B cell (primary cell): ENCODE measurements at regions not wholly inside any gene's neighbourhood (a gene's known extent, or its start where the extent isn't known, plus 50 kb on each side); places are given as distances from the start of the nearest gene placed in this dataset.

Source experiments
- ATAC-seq: fragments of 200-7000 bp; cut with Tn5 transposase; one replicate; pipeline ENCODE4 v1.10.0; 2021; ENCODE audit warnings: low read depth, mild to moderate bottlenecking, moderate number of reproducible peaks, moderate library complexity
- CTCF ChIA-PET: fragments of 350-600 bp; sonication (Branson Sonifier 250); formaldehyde crosslinking; loops from one replicate; lab custom pipeline; 2021; ENCODE audit warnings: antibody characterized with exemption, inconsistent platforms; lab: Charles Lee
- POLR2A ChIA-PET: fragments of 350-600 bp; sonication (Branson Sonifier 250); formaldehyde crosslinking; loops from one replicate; lab custom pipeline; 2021; ENCODE audit warnings: antibody characterized with exemption; lab: Charles Lee
- DNase-seq: peaks from one replicate; pipeline ENCODE4 v3.0.0; 2013
- H2AFZ ChIP-seq: 2 replicates; pipeline ENCODE4 v1.6.1; 2012; ENCODE audit warnings: mild to moderate bottlenecking, low read depth, low read length; ENCODE audit not compliant: insufficient read depth, poor library complexity, severe bottlenecking
- H3K27ac ChIP-seq, 2 donors: 1 replicate in 1 of 2; 2 replicates in 1 of 2; pipeline ENCODE4 v1.5.1; 2012 to 2013; ENCODE audit warnings: low read length in 2 of 2, mild to moderate bottlenecking in 2 of 2, moderate library complexity in 1 of 2
- H3K27me3 ChIP-seq, 4 experiments: fragments of 200-600 bp in 1 of 4; sonication (generic) in 1 of 4; replicated peaks in 1 of 4; 1 replicate in 2 of 4; 2 replicates in 2 of 4; pipeline versions ENCODE4 v1.6.1 to v1.7.0; 2013 to 2016; ENCODE audit warnings: low read length in 3 of 4, mild to moderate bottlenecking in 2 of 4, mixed read lengths in 1 of 4, moderate library complexity in 1 of 4; ENCODE audit not compliant: insufficient read depth in 4 of 4, control insufficient read depth in 3 of 4; ENCODE audit errors: control extremely low read depth in 1 of 4
- H3K36me3 ChIP-seq, 2 experiments: replicated peaks in 1 of 2; 1 replicate in 1 of 2; 2 replicates in 1 of 2; pipeline versions ENCODE4 v1.6.1 to v1.7.1; 2013; ENCODE audit warnings: low read length in 1 of 2; ENCODE audit not compliant: insufficient read depth in 2 of 2, control insufficient read depth in 1 of 2; ENCODE audit errors: control extremely low read depth in 1 of 2, extremely low read depth in 1 of 2
- H3K4me1 ChIP-seq, 2 donors: fragments of 200-600 bp in 1 of 2; sonication (generic) in 1 of 2; 1 replicate in 1 of 2; 2 replicates in 1 of 2; pipeline versions ENCODE4 v1.5.1 to v1.6.1; 2013 to 2017; ENCODE audit warnings: low read length in 2 of 2; ENCODE audit not compliant: control insufficient read depth in 2 of 2, insufficient read depth in 2 of 2
- H3K4me2 ChIP-seq: replicated peaks from 2 replicates; pipeline ENCODE3; 2012; ENCODE audit warnings: mild to moderate bottlenecking, low read depth, low read length; ENCODE audit not compliant: poor library complexity, severe bottlenecking
- H3K4me3 ChIP-seq, 5 experiments: fragments of 200-600 bp in 1 of 5; sonication (generic) in 1 of 5; 1 replicate in 3 of 5; 2 replicates in 2 of 5; pipeline versions ENCODE4 v1.5.1 to v1.7.0; 2011 to 2016; ENCODE audit warnings: low read length in 4 of 5, mild to moderate bottlenecking in 4 of 5, low read depth in 2 of 5, control low read depth in 1 of 5, moderate library complexity in 1 of 5; ENCODE audit not compliant: insufficient read depth in 1 of 5; ENCODE audit errors: control extremely low read depth in 1 of 5, extremely low read depth in 1 of 5
- H3K79me2 ChIP-seq: fragments of 200-600 bp; sonication (generic); one replicate; pipeline ENCODE4 v1.6.0; 2016; ENCODE audit warnings: low read length; ENCODE audit not compliant: control insufficient read depth, insufficient read depth
- H3K9ac ChIP-seq: fragments of 200-600 bp; sonication (generic); 2 replicates; pipeline ENCODE4 v1.6.1; 2017; ENCODE audit warnings: mild to moderate bottlenecking, low read length, moderate library complexity
- H3K9me3 ChIP-seq, 3 donors: one replicate each; pipeline versions ENCODE4 v1.6.1 to v1.7.1; 2013; ENCODE audit warnings: low read length in 2 of 3; ENCODE audit not compliant: control insufficient read depth in 2 of 3, insufficient read depth in 1 of 3; ENCODE audit errors: control extremely low read depth in 1 of 3
- H4K20me1 ChIP-seq: 2 replicates; pipeline ENCODE4 v1.6.0; 2012; ENCODE audit warnings: mild to moderate bottlenecking, low read length; ENCODE audit not compliant: insufficient read depth, control insufficient read depth, poor library complexity, severe bottlenecking
- H3K27ac Mint-ChIP-seq: one replicate; pipeline ENCODE4 v1.8.0; 2021; ENCODE audit warnings: mixed read lengths
- H3K27me3 Mint-ChIP-seq: one replicate; pipeline ENCODE4 v1.8.0; 2021; ENCODE audit warnings: mixed read lengths
- H3K4me1 Mint-ChIP-seq: one replicate; pipeline ENCODE4 v1.8.0; 2021; ENCODE audit warnings: mixed read lengths
- H3K4me3 Mint-ChIP-seq: one replicate; pipeline ENCODE4 v1.8.0; 2021; ENCODE audit warnings: mixed read lengths
- H3K9me3 Mint-ChIP-seq: one replicate; pipeline ENCODE4 v1.8.0; 2022; ENCODE audit warnings: mixed read lengths; ENCODE audit not compliant: insufficient read depth
- EZH2 ChIP-seq: IDR thresholded peaks from 2 replicates; pipeline ENCODE4 v1.6.1; 2012; ENCODE audit warnings: borderline replicate concordance, low read depth, mild to moderate bottlenecking, moderate library complexity, low read length; ENCODE audit not compliant: insufficient read depth, poor library complexity, severe bottlenecking
- WGBS: methylation state at CpG from one replicate; pipeline ENCODE4 v1.1.5; 2013; ENCODE audit warnings: missing lambda C conversion rate; ENCODE audit not compliant: insufficient coverage; 5-methylcytosine and 5-hydroxymethylcytosine counted together
- intact Hi-C: fragments of 100-400 bp; cut with micrococcal nuclease; formaldehyde crosslinking; loops from one replicate; pipeline ENCODE4 v1.10.0; 2022
- TF ChIP-seq, protein P1 (sequence below): fragments of 200-600 bp; IDR thresholded peaks from one replicate; pipeline ENCODE4 v1.8.0; 2022; ENCODE audit warnings: antibody characterized with exemption, mild to moderate bottlenecking

- Histone ChIP-seq H3K27ac (no peak overlapping the region), H2AFZ (no peak overlapping the region), H3K27me3 (no peaks in the 10 kb centered on the region), H4K20me1 (no peaks in the 10 kb centered on the region), H3K9ac (no peak overlapping the region), H3K4me2 (no peak overlapping the region), H3K36me3 (no peaks in the 10 kb centered on the region), H3K4me3 (no peak overlapping the region), H3K4me1 (no peaks in the 10 kb centered on the region), H3K9me3 (no peaks in the 10 kb centered on the region), H3K79me2 (no peaks in the 10 kb centered on the region)
- CTCF ChIA-PET: no interaction called here
- TF ChIP-seq, protein P1, sequence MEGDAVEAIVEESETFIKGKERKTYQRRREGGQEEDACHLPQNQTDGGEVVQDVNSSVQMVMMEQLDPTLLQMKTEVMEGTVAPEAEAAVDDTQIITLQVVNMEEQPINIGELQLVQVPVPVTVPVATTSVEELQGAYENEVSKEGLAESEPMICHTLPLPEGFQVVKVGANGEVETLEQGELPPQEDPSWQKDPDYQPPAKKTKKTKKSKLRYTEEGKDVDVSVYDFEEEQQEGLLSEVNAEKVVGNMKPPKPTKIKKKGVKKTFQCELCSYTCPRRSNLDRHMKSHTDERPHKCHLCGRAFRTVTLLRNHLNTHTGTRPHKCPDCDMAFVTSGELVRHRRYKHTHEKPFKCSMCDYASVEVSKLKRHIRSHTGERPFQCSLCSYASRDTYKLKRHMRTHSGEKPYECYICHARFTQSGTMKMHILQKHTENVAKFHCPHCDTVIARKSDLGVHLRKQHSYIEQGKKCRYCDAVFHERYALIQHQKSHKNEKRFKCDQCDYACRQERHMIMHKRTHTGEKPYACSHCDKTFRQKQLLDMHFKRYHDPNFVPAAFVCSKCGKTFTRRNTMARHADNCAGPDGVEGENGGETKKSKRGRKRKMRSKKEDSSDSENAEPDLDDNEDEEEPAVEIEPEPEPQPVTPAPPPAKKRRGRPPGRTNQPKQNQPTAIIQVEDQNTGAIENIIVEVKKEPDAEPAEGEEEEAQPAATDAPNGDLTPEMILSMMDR: no peak
- no peak for TF ChIP-seq EZH2
- no peak overlapping the region for H3K27ac Mint-ChIP-seq
- no peak for ATAC-seq
- no peaks in the 10 kb centered on the region for H3K27me3 Mint-ChIP-seq
- 80% methylated on average over 1 of the region's 4 CpGs for WGBS
- no peaks in the 10 kb centered on the region for H3K9me3 Mint-ChIP-seq
- no peak overlapping the region for H3K4me3 Mint-ChIP-seq
- POLR2A ChIA-PET: no interaction called here
- no peak for DNase-seq
- intact Hi-C loops: no loop called here
- H3K4me1 Mint-ChIP-seq: no peaks in the 10 kb centered on the region
These were observed 871.1 kb upstream of the CELF2 start for GRCh38 chr10:10146604-10147003.

DNA sequence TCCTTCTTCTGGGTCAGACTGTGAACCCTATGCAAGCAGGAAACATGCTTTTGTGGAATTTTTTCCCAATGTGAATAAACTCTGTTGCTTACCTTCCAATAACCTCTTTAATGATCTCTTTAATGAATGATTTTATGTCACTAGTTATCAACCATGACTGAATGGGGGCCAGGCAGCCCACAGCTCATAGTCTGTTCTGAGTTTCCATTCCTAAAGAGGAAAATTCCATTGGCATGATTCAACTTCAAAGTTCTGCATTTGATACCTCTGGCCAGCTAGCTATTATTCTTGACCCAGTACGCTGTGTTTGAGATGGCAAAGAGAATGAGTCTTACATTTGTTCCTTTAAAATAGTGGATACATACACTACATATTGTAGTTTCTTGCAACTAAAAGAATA is 867.8 kb upstream of the CELF2 start:
- Mint-ChIP-seq H3K4me3 (no peak overlapping the region), H3K9me3 (no peaks in the 10 kb centered on the region), H3K27ac (no peak overlapping the region), H3K4me1 (no peaks in the 10 kb centered on the region), H3K27me3 (no peaks in the 10 kb centered on the region)
- DNase-seq: no peak
- no peak overlapping the region for H3K4me3 ChIP-seq
- no peaks in the 10 kb centered on the region for H3K9me3 ChIP-seq
- no peak overlapping the region for H3K27ac ChIP-seq
- no peaks in the 10 kb centered on the region for H3K79me2 ChIP-seq
- H2AFZ ChIP-seq: no peak overlapping the region
- ChIA-PET CTCF (no interaction called here), POLR2A (no interaction called here)
- H3K9ac ChIP-seq: no peak overlapping the region
- H3K4me2 ChIP-seq: no peak overlapping the region
- WGBS: no CpG with 5 or more reads among the region's 1 CpG
- H3K27me3 ChIP-seq: no peaks in the 10 kb centered on the region
- no peak for TF ChIP-seq EZH2
- TF ChIP-seq, protein P1: no peak
- intact Hi-C loops: no loop called here
- H3K36me3 ChIP-seq: no peaks in the 10 kb centered on the region
- ATAC-seq: no peak
- no peaks in the 10 kb centered on the region for H3K4me1 ChIP-seq
- no peaks in the 10 kb centered on the region for H4K20me1 ChIP-seq
